Osteoblast (primary cell): ENCODE measurements at regions not wholly inside any gene's neighbourhood (a gene's known extent, or its start where the extent isn't known, plus 50 kb on each side); places are given as distances from the start of the nearest gene placed in this dataset.
A peak's percentile ranks its signal among the peaks of the same experiment; 100 is the strongest.

Experiments used
- DNase-seq: peaks from one replicate; pipeline ENCODE4 v3.0.0; 2011; ENCODE audit warnings: low spot score, mixed read lengths; ENCODE audit not compliant: insufficient read length; ENCODE audit errors: missing footprints
- H2AFZ ChIP-seq: 2 replicates; pipeline ENCODE4 v1.6.0; 2011; ENCODE audit warnings: mild to moderate bottlenecking, low read length
- H3K27ac ChIP-seq: 2 replicates; pipeline ENCODE4 v1.5.1; 2011; ENCODE audit warnings: mild to moderate bottlenecking, low read depth, low read length, moderate library complexity
- H3K27me3 ChIP-seq: 2 replicates; pipeline ENCODE4 v1.6.0; 2012; ENCODE audit warnings: mild to moderate bottlenecking, control low read depth, inconsistent platforms, low read length, moderate library complexity; ENCODE audit not compliant: insufficient read depth
- H3K36me3 ChIP-seq: 2 replicates; pipeline ENCODE4 v1.5.1; 2011; ENCODE audit warnings: mild to moderate bottlenecking, low read length, control low read depth, moderate library complexity; ENCODE audit not compliant: insufficient read depth
- H3K4me1 ChIP-seq: 2 replicates; pipeline ENCODE4 v1.5.1; 2011; ENCODE audit warnings: mild to moderate bottlenecking, low read length, control low read depth, moderate library complexity; ENCODE audit not compliant: insufficient read depth
- H3K4me2 ChIP-seq: 2 replicates; pipeline ENCODE4 v1.6.0; 2011; ENCODE audit warnings: mild to moderate bottlenecking, low read length; ENCODE audit not compliant: insufficient read depth
- H3K4me3 ChIP-seq: fragments of 200-600 bp; sonication (generic); 3 replicates; pipeline ENCODE4 v1.5.1; 2012; ENCODE audit warnings: mild to moderate bottlenecking, low read length, inconsistent platforms; ENCODE audit not compliant: insufficient read depth
- H3K79me2 ChIP-seq: 2 replicates; pipeline ENCODE4 v1.6.0; 2012; ENCODE audit warnings: mild to moderate bottlenecking, low read length, control low read depth, inconsistent platforms; ENCODE audit not compliant: insufficient read depth
- H3K9me3 ChIP-seq: 2 replicates; pipeline ENCODE4 v1.5.1; 2011; ENCODE audit warnings: low read depth, low read length, control low read depth
- H4K20me1 ChIP-seq: 2 replicates; pipeline ENCODE4 v1.6.0; 2012; ENCODE audit warnings: mild to moderate bottlenecking, low read length, control low read depth; ENCODE audit not compliant: insufficient read depth
- CTCF ChIP-seq: IDR thresholded peaks from 2 replicates; pipeline ENCODE4 v1.5.1; 2011; ENCODE audit warnings: mild to moderate bottlenecking, low read depth, low read length, moderate library complexity; ENCODE audit errors: extremely low read depth

GRCh38 chr4:107299646-107300045 lies 263.5 kb upstream of the DKK2 start:
- H3K36me3 ChIP-seq, result no peaks in the 10 kb centered on the region
- no peak overlapping the region for H3K4me2 ChIP-seq
- H3K4me1 ChIP-seq, result peaks cover 2% of the 10 kb centered on the region
- peak overlapping the region; percentile 33 for H2AFZ ChIP-seq
- no peaks in the 10 kb centered on the region for H3K9me3 ChIP-seq
- H3K27ac ChIP-seq, result no peak overlapping the region
- no peaks in the 10 kb centered on the region for H3K79me2 ChIP-seq
- TF ChIP-seq CTCF, result no peak
- H3K27me3 ChIP-seq, result no peaks in the 10 kb centered on the region
- H4K20me1 ChIP-seq, result no peaks in the 10 kb centered on the region
- DNase-seq, result no peak
- no peak overlapping the region for H3K4me3 ChIP-seq

DNA sequence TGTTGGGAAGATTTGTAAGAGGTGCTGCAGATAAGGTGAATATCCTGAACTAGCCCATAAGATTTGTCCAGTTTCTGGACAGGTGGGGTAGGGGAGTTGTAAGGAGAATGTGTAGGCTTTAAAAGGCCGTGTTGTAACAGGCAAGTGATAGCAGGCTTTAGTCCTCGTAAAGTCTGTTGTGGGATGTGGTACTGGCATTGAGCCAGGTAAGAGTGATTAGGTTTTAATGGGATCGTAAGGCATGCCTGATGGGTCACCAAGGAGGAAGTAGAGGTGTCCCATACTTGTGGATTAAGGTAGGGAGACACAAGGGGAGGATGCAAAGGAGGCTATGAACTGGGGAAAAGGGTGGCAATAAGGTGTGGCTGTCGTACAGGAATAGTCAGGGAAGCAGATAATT lies 256.9 kb upstream of the DKK2 start:
- no peak for TF ChIP-seq CTCF
- DNase-seq, result no peak
- Histone ChIP-seq H2AFZ (no peak overlapping the region), H3K4me3 (no peak overlapping the region), H3K36me3 (no peaks in the 10 kb centered on the region), H3K27ac (no peak overlapping the region), H3K4me2 (no peak overlapping the region), H3K9me3 (no peaks in the 10 kb centered on the region), H3K79me2 (no peaks in the 10 kb centered on the region), H3K4me1 (no peaks in the 10 kb centered on the region), H3K27me3 (no peaks in the 10 kb centered on the region), H4K20me1 (no peaks in the 10 kb centered on the region)

- H3K4me2 ChIP-seq, result peak overlapping the region; percentile 52
- DNase-seq, result peak; percentile 37
- no peak for TF ChIP-seq CTCF
- peak overlapping the region; percentile 5 for H2AFZ ChIP-seq
- no peaks in the 10 kb centered on the region for H3K9me3 ChIP-seq
- peaks cover 25% of the 10 kb centered on the region for H3K4me1 ChIP-seq
- peak overlapping the region; percentile 44 for H3K27ac ChIP-seq
- H4K20me1 ChIP-seq, result no peaks in the 10 kb centered on the region
- no peaks in the 10 kb centered on the region for H3K36me3 ChIP-seq
- H3K79me2 ChIP-seq, result no peaks in the 10 kb centered on the region
- peak overlapping the region; percentile 13 for H3K4me3 ChIP-seq
- no peaks in the 10 kb centered on the region for H3K27me3 ChIP-seq
Observed at GRCh38 chr4:107283587-107284559, 247.8 kb upstream of the DKK2 start.

GRCh38 chr4:107279733-107280132 lies 243.6 kb upstream of the DKK2 start:
- Histone ChIP-seq H4K20me1 (no peaks in the 10 kb centered on the region), H3K36me3 (no peaks in the 10 kb centered on the region), H3K27ac (no peak overlapping the region), H3K79me2 (no peaks in the 10 kb centered on the region), H2AFZ (peak overlapping the region; percentile 36), H3K4me1 (peaks cover 28% of the 10 kb centered on the region), H3K4me3 (no peak overlapping the region), H3K27me3 (no peaks in the 10 kb centered on the region), H3K9me3 (no peaks in the 10 kb centered on the region), H3K4me2 (no peak overlapping the region)
- TF ChIP-seq CTCF, result no peak
- no peak for DNase-seq
